Neuronal stem cell (in vitro differentiated cells): ENCODE measurements at regions not wholly inside any gene's neighbourhood (a gene's known extent, or its start where the extent isn't known, plus 50 kb on each side); places are given as distances from the start of the nearest gene placed in this dataset.
"Not testable (repeated sequence)": the region's sequence is repeated elsewhere in the genome, so short reads cannot be mapped to it uniquely, and the experiment has no call there.

ENCODE experiments used
- DNase-seq: peaks from one replicate; pipeline ENCODE4 v3.0.0-alpha.2; 2013; ENCODE audit warnings: low spot score
- H2AFZ ChIP-seq: one replicate; pipeline ENCODE4 v1.6.1; 2013; ENCODE audit warnings: mild to moderate bottlenecking, low read length, inconsistent platforms
- H2AK5ac ChIP-seq: 2 replicates; pipeline ENCODE4 v1.6.1; 2013; ENCODE audit warnings: low read depth, mild to moderate bottlenecking, inconsistent platforms, low read length, moderate library complexity, mixed read lengths
- H2BK120ac ChIP-seq: 2 replicates; pipeline ENCODE4 v1.6.1; 2013; ENCODE audit warnings: low read depth, mild to moderate bottlenecking, inconsistent platforms, low read length, moderate library complexity, mixed read lengths
- H2BK12ac ChIP-seq: one replicate; pipeline ENCODE4 v1.6.1; 2013; ENCODE audit warnings: low read length, inconsistent platforms
- H2BK15ac ChIP-seq: 2 replicates; pipeline ENCODE4 v1.6.1; 2013; ENCODE audit warnings: mild to moderate bottlenecking, low read length, inconsistent platforms, mixed read lengths
- H2BK5ac ChIP-seq: one replicate; pipeline ENCODE4 v1.6.1; 2013; ENCODE audit warnings: inconsistent platforms, mild to moderate bottlenecking, low read length, moderate library complexity
- H3K14ac ChIP-seq: one replicate; pipeline ENCODE4 v1.6.1; 2013; ENCODE audit warnings: low read length, inconsistent platforms
- H3K18ac ChIP-seq: 2 replicates; pipeline ENCODE4 v1.6.1; 2013; ENCODE audit warnings: low read length, inconsistent platforms
- H3K23ac ChIP-seq: 2 replicates; pipeline ENCODE4 v1.6.1; 2013; ENCODE audit warnings: low read depth, mild to moderate bottlenecking, mixed read lengths, low read length, inconsistent platforms; ENCODE audit not compliant: poor library complexity
- H3K27ac ChIP-seq: replicated peaks from 3 replicates; pipeline ENCODE4 v1.5.1; 2013; ENCODE audit warnings: low read length, inconsistent platforms
- H3K27me3 ChIP-seq, 3 experiments: 2 replicates each; pipeline ENCODE4 v1.6.1; 2013; ENCODE audit warnings: low read length in 3 of 3, mild to moderate bottlenecking in 2 of 3, inconsistent platforms in 1 of 3, low read depth in 1 of 3, mixed read lengths in 1 of 3, moderate library complexity in 1 of 3; ENCODE audit not compliant: control insufficient read depth in 3 of 3, insufficient read depth in 3 of 3
- H3K36me3 ChIP-seq, 2 donors: replicated peaks in 1 of 2; 2 replicates each; pipeline ENCODE4 v1.6.1; 2013; ENCODE audit warnings: low read length in 2 of 2; ENCODE audit not compliant: control insufficient read depth in 2 of 2, insufficient read depth in 2 of 2
- H3K4ac ChIP-seq: 2 replicates; pipeline ENCODE4 v1.6.1; 2013; ENCODE audit warnings: inconsistent platforms, mild to moderate bottlenecking, low read length, moderate library complexity
- H3K4me1 ChIP-seq, 2 donors: 1 replicate in 1 of 2; 2 replicates in 1 of 2; pipeline ENCODE4 v1.6.1; 2013; ENCODE audit warnings: low read length in 2 of 2, low read depth in 1 of 2; ENCODE audit not compliant: control insufficient read depth in 2 of 2, insufficient read depth in 1 of 2
- H3K4me2 ChIP-seq: one replicate; pipeline ENCODE4 v1.6.1; 2013; ENCODE audit warnings: mild to moderate bottlenecking, low read length, inconsistent platforms; ENCODE audit not compliant: insufficient read depth, poor library complexity, severe bottlenecking
- H3K4me3 ChIP-seq, 2 donors: 2 replicates each; pipeline ENCODE4 v1.5.1; 2013; ENCODE audit warnings: low read length in 2 of 2, mild to moderate bottlenecking in 2 of 2, inconsistent platforms in 1 of 2, moderate library complexity in 1 of 2
- H3K79me1 ChIP-seq: one replicate; pipeline ENCODE4 v1.6.1; 2013; ENCODE audit warnings: low read depth, mild to moderate bottlenecking, inconsistent platforms, low read length, moderate library complexity
- H3K9ac ChIP-seq: one replicate; pipeline ENCODE4 v1.6.1; 2013; ENCODE audit warnings: mild to moderate bottlenecking, low read depth, low read length, inconsistent platforms; ENCODE audit not compliant: poor library complexity
- H3K9me3 ChIP-seq, 2 donors: replicated peaks in 1 of 2; 2 replicates each; pipeline versions ENCODE3 to v1.6.1; 2013; ENCODE audit warnings: low read length in 2 of 2, mild to moderate bottlenecking in 2 of 2, inconsistent platforms in 1 of 2, low read depth in 1 of 2, mixed read lengths in 1 of 2, moderate library complexity in 1 of 2; ENCODE audit not compliant: control insufficient read depth in 2 of 2, insufficient read depth in 1 of 2
- H4K8ac ChIP-seq: one replicate; pipeline ENCODE4 v1.6.1; 2013; ENCODE audit warnings: low read depth, mild to moderate bottlenecking, inconsistent platforms, low read length, moderate library complexity
- H4K91ac ChIP-seq: one replicate; pipeline ENCODE4 v1.6.1; 2013; ENCODE audit warnings: low read length, low read depth, mild to moderate bottlenecking, inconsistent platforms; ENCODE audit not compliant: poor library complexity
- WGBS, 2 donors: extraction: QIAGEN DNeasy Blood & Tissue Kit; methylation state at CpG; one replicate each; pipeline ENCODE4 v1.1.7; 2013; ENCODE audit warnings: missing lambda C conversion rate in 2 of 2, mixed read lengths in 1 of 2; ENCODE audit not compliant: insufficient read length in 2 of 2, insufficient replicate concordance in 1 of 2; ENCODE audit errors: extremely low coverage in 2 of 2; 5-methylcytosine and 5-hydroxymethylcytosine counted together

DNA sequence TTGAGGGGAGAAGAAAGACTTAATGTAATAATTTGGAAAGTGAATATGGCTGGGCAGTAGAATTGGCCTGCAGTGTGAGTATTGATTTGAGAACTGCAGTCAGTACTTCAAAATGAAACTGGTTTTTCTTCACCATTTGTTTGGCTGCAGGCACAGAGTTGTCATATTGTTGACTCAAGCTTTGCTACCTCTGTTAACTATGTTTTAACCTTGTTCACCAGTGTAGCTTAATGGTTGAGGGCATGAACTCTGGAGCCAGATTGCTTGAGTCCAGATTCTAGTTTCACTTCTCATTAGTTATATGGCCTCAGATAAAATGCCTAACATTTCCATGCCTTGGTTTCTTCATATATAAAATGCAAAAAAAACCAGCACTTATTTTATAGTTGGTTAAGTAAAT, 64.1 kb downstream of the CFAP44 start:
- no peak overlapping the region for H3K18ac ChIP-seq
- no peak overlapping the region for H3K4me3 ChIP-seq
- H3K9me3 ChIP-seq: no peaks in the 10 kb centered on the region
- H2BK15ac ChIP-seq: no peak overlapping the region
- H3K4ac ChIP-seq: no peak overlapping the region
- H3K27me3 ChIP-seq: no peaks in the 10 kb centered on the region
- no peaks in the 10 kb centered on the region for H3K79me1 ChIP-seq
- H3K4me2 ChIP-seq: no peak overlapping the region
- no peak overlapping the region for H3K9ac ChIP-seq
- no peak overlapping the region for H3K23ac ChIP-seq
- no peak overlapping the region for H4K8ac ChIP-seq
- no peak overlapping the region for H2BK5ac ChIP-seq
- no peaks in the 10 kb centered on the region for H3K4me1 ChIP-seq
- no peak overlapping the region for H3K27ac ChIP-seq
- H3K36me3 ChIP-seq: peaks cover 0 to 8% of the 10 kb centered on the region in 2 donors
- no peak overlapping the region for H2BK12ac ChIP-seq
- H3K14ac ChIP-seq: no peak overlapping the region
- no peak for DNase-seq
- no peak overlapping the region for H2AK5ac ChIP-seq
- H2AFZ ChIP-seq: no peak overlapping the region
- no peak overlapping the region for H2BK120ac ChIP-seq
- H4K91ac ChIP-seq: no peak overlapping the region

DNA sequence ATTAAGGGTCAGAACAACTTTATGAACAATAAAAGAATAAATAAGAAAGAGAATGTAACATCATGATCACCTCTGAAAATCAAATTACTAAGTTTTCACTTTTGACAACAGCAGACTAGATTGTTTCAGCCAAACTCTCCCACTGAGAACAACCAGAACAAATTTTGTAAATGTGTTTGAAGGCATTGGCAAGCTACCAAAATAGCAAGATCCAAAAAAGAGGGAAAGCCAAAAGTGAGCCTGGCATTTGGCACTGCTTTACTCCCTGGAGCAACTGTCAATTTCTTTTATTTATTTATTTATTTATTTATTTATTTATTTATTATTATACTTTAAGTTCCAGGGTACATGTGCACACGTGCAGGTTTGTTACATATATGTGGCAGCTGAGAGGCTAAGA, 67.2 kb downstream of the CFAP44 start:
- Histone ChIP-seq H3K9ac (no peak overlapping the region), H2BK15ac (no peak overlapping the region), H3K14ac (no peak overlapping the region), H2BK120ac (no peak overlapping the region), H3K9me3 (no peaks in the 10 kb centered on the region), H3K79me1 (no peaks in the 10 kb centered on the region), H4K91ac (no peak overlapping the region), H3K18ac (no peak overlapping the region), H3K4me2 (no peak overlapping the region), H3K27me3 (no peaks in the 10 kb centered on the region), H2AK5ac (no peak overlapping the region), H2AFZ (no peak overlapping the region), H3K23ac (no peak overlapping the region), H3K36me3 (peaks cover 0 to 6% of the 10 kb centered on the region in 2 donors), H3K4me1 (no peaks in the 10 kb centered on the region), H2BK12ac (no peak overlapping the region), H2BK5ac (no peak overlapping the region), H3K4me3 (no peak overlapping the region), H4K8ac (no peak overlapping the region), H3K4ac (no peak overlapping the region), H3K27ac (no peak overlapping the region)
- WGBS, 2 donors: no CpG with 5 or more reads among the region's 1 CpG
- DNase-seq: no peak

DNA sequence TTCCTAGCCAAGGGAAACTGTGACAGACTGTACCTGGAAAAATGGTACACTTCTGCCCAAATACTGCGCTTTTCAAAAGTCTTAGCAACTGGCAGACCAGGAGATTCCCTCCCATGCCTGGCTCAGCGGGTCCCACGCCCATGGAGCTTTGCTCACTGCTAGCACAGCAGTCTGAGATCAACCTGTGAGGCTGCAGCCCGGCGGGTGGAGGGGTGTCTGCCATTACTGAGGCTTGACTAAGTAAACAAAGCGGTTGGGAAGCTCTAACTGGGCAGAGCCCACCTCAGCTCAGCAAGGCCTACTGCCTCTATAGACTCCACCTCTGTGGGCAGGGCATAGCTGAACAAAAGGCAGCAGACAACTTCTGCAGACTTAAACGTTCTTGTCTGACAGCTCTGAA, 74.5 kb downstream of the CFAP44 start:
- H3K27ac ChIP-seq, H3K4me2 ChIP-seq, H2BK12ac ChIP-seq, H4K8ac ChIP-seq, H3K27me3 ChIP-seq, H3K14ac ChIP-seq, H3K4ac ChIP-seq, H3K18ac ChIP-seq, H2BK5ac ChIP-seq, H4K91ac ChIP-seq, H3K36me3 ChIP-seq, H3K79me1 ChIP-seq, H3K23ac ChIP-seq, H2BK120ac ChIP-seq, H3K4me3 ChIP-seq, H3K9ac ChIP-seq, DNase-seq, H2AK5ac ChIP-seq, H2BK15ac ChIP-seq, H3K9me3 ChIP-seq, H2AFZ ChIP-seq, H3K4me1 ChIP-seq: not testable (repeated sequence)
- no CpG with 5 or more reads among the region's 7 CpGs for WGBS, 2 donors

DNA sequence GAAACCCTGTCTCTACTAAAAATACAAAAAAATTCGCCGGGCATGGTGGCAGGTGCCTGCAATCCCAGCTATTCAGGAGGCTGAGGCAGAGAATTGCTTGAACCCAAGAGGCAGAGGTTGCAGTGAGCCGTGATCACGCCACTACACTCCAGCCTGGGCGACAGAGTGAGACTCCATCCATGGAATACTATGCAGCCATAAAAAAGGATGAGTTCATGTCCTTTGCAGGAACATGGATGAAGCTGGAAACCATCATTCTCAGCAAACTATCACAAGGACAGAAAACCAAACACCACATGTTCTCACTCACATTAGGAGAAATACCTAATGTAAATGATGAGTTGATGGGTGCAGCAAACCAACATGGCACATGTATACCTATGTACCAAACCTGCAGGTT, 86.0 kb downstream of the CFAP44 start:
- H2BK12ac ChIP-seq, H3K27ac ChIP-seq, H2BK15ac ChIP-seq, H3K9ac ChIP-seq, H3K14ac ChIP-seq, H4K8ac ChIP-seq, H2AFZ ChIP-seq, H3K4me2 ChIP-seq, H2AK5ac ChIP-seq, H3K9me3 ChIP-seq, DNase-seq, H3K79me1 ChIP-seq, H2BK120ac ChIP-seq, H3K36me3 ChIP-seq, H3K18ac ChIP-seq, H4K91ac ChIP-seq, H3K4ac ChIP-seq, H3K27me3 ChIP-seq, H3K4me1 ChIP-seq, H2BK5ac ChIP-seq, H3K23ac ChIP-seq, H3K4me3 ChIP-seq: not testable (repeated sequence)
- WGBS, 2 donors: no CpG with 5 or more reads among the region's 5 CpGs
